HG02943 (cell line): ENCODE measurements at regions not wholly inside any gene's neighbourhood (a gene's known extent, or its start where the extent isn't known, plus 50 kb on each side); places are given as distances from the start of the nearest gene placed in this dataset.
"Not testable (repeated sequence)": the region's sequence is repeated elsewhere in the genome, so short reads cannot be mapped to it uniquely, and the experiment has no call there.

Experiments
- ATAC-seq: cut with Tn5 transposase; IDR thresholded peaks from one replicate; pipeline ENCODE4 v1.9.1; 2021; ENCODE audit warnings: mild to moderate bottlenecking, low read depth, moderate library complexity; ENCODE audit not compliant: unreplicated experiment

GRCh38 chr4:189202869-189203271 lies 737.8 kb upstream of the FRG1 start:
- ATAC-seq = no peak

- no peak for ATAC-seq
These were observed 736.1 kb upstream of the FRG1 start for GRCh38 chr4:189204616-189205015.

- no peak for ATAC-seq
These were observed 733.7 kb upstream of the FRG1 start for GRCh38 chr4:189206953-189207352.

GRCh38 chr4:189207872-189208271 lies 732.8 kb upstream of the FRG1 start:
- no peak for ATAC-seq

- ATAC-seq = no peak
These were observed 725.1 kb upstream of the FRG1 start for GRCh38 chr4:189215574-189215973.

GRCh38 chr4:189221691-189222090 lies 719.0 kb upstream of the FRG1 start:
- no peak for ATAC-seq

GRCh38 chr4:189228726-189229125 lies 711.9 kb upstream of the FRG1 start:
- ATAC-seq = no peak

- no peak for ATAC-seq
These were observed 708.4 kb upstream of the FRG1 start for GRCh38 chr4:189232274-189232673.

- not testable (repeated sequence) for ATAC-seq
These were observed 706.9 kb upstream of the FRG1 start for GRCh38 chr4:189233754-189234153.

- not testable (repeated sequence) for ATAC-seq
These were observed 705.7 kb upstream of the FRG1 start for GRCh38 chr4:189234948-189235347.

- no peak for ATAC-seq
These were observed 705.1 kb upstream of the FRG1 start for GRCh38 chr4:189235599-189235998.

GRCh38 chr4:189236321-189236720 lies 704.4 kb upstream of the FRG1 start:
- ATAC-seq = not testable (repeated sequence)

GRCh38 chr4:189237340-189237739 lies 703.3 kb upstream of the FRG1 start:
- no peak for ATAC-seq

GRCh38 chr4:189255636-189256035 lies 685.0 kb upstream of the FRG1 start:
- ATAC-seq = no peak

- no peak for ATAC-seq
These were observed 679.2 kb upstream of the FRG1 start for GRCh38 chr4:189261475-189261874.

GRCh38 chr4:189265515-189265914 lies 675.2 kb upstream of the FRG1 start:
- no peak for ATAC-seq

GRCh38 chr4:189267312-189267965 lies 673.2 kb upstream of the FRG1 start:
- no peak for ATAC-seq

GRCh38 chr4:189278597-189279165 lies 662.0 kb upstream of the FRG1 start:
- no peak for ATAC-seq

- no peak for ATAC-seq
These were observed 661.5 kb upstream of the FRG1 start for GRCh38 chr4:189279188-189279587.

- ATAC-seq = no peak
These were observed 655.3 kb upstream of the FRG1 start for GRCh38 chr4:189285377-189285776.

- no peak for ATAC-seq
These were observed 648.7 kb upstream of the FRG1 start for GRCh38 chr4:189291939-189292338.

GRCh38 chr4:189293459-189293858 lies 647.2 kb upstream of the FRG1 start:
- ATAC-seq = no peak
